GM23338 (cell line): ENCODE measurements at regions not wholly inside any gene's neighbourhood (a gene's known extent, or its start where the extent isn't known, plus 50 kb on each side); places are given as distances from the start of the nearest gene placed in this dataset.

Experiments
- ATAC-seq: fragments of 200-7000 bp; cut with Tn5 transposase; 3 replicates; pipeline ENCODE4 v1.9.1; 2020
- DNase-seq: peaks from one replicate; pipeline ENCODE4 v3.0.0-alpha.2; 2015; ENCODE audit warnings: low spot score
- H2AFZ ChIP-seq: fragments of 200-600 bp; sonication (generic); 2 replicates; pipeline ENCODE4 v1.8.0; 2016; ENCODE audit warnings: antibody characterized with exemption, mild to moderate bottlenecking, moderate library complexity
- H3F3A ChIP-seq: fragments of 200-600 bp; sonication (generic); replicated peaks from 2 replicates; pipeline ENCODE4 v1.8.0; 2017; ENCODE audit warnings: antibody characterized with exemption, mixed run types, low read depth
- H3K27ac ChIP-seq: fragments of 200-600 bp; sonication (generic); 2 replicates; pipeline ENCODE4 v1.6.1; 2016; ENCODE audit warnings: low read depth
- H3K27me3 ChIP-seq: fragments of 200-600 bp; sonication (generic); 2 replicates; pipeline ENCODE4 v1.8.0; 2016; ENCODE audit warnings: mild to moderate bottlenecking, mixed run types, moderate library complexity; ENCODE audit not compliant: insufficient read depth
- H3K36me3 ChIP-seq: fragments of 200-600 bp; sonication (generic); 2 replicates; pipeline ENCODE4 v1.8.0; 2016; ENCODE audit warnings: mild to moderate bottlenecking; ENCODE audit not compliant: insufficient read depth
- H3K4me1 ChIP-seq: fragments of 200-600 bp; sonication (generic); 2 replicates; pipeline ENCODE4 v1.8.0; 2016; ENCODE audit warnings: mild to moderate bottlenecking, moderate library complexity; ENCODE audit not compliant: insufficient read depth
- H3K4me2 ChIP-seq: fragments of 200-600 bp; sonication (generic); 2 replicates; pipeline ENCODE4 v1.7.1; 2017; ENCODE audit warnings: mixed run types
- H3K4me3 ChIP-seq: fragments of 200-600 bp; sonication (generic); 2 replicates; pipeline ENCODE4 v1.6.1; 2016; ENCODE audit warnings: mixed run types
- H3K79me2 ChIP-seq: fragments of 200-600 bp; sonication (generic); replicated peaks from 2 replicates; pipeline ENCODE4 v1.8.0; 2017; ENCODE audit warnings: mild to moderate bottlenecking; ENCODE audit not compliant: insufficient read depth
- H3K9me2 ChIP-seq: fragments of 200-600 bp; sonication (generic); 2 replicates; pipeline ENCODE4 v1.8.0; 2017; ENCODE audit not compliant: insufficient read depth
- H4K20me1 ChIP-seq: fragments of 200-600 bp; sonication (generic); replicated peaks from 2 replicates; pipeline ENCODE4 v1.8.0; 2017; ENCODE audit warnings: mild to moderate bottlenecking; ENCODE audit not compliant: insufficient read depth
- H3K27ac Mint-ChIP-seq: 2 replicates; pipeline ENCODE4 v1.8.0; 2020; ENCODE audit warnings: inconsistent platforms, mild to moderate bottlenecking, moderate library complexity, mixed read lengths
- H3K27me3 Mint-ChIP-seq: 3 replicates; pipeline ENCODE4 v1.8.0; 2022; ENCODE audit warnings: low read depth, mild to moderate bottlenecking, moderate library complexity, mixed read lengths, inconsistent platforms; ENCODE audit not compliant: insufficient read depth, poor library complexity
- H3K36me3 Mint-ChIP-seq: 3 replicates; pipeline ENCODE4 v1.8.0; 2021; ENCODE audit warnings: low read depth, mild to moderate bottlenecking, inconsistent platforms, moderate library complexity, mixed read lengths
- H3K4me1 Mint-ChIP-seq: 3 replicates; pipeline ENCODE4 v1.8.0; 2020; ENCODE audit warnings: mild to moderate bottlenecking, inconsistent platforms, mixed read lengths
- H3K4me3 Mint-ChIP-seq: 3 replicates; pipeline ENCODE4 v1.8.0; 2021; ENCODE audit warnings: moderate library complexity, mild to moderate bottlenecking, inconsistent platforms, mixed read lengths
- H3K9me3 Mint-ChIP-seq: 3 replicates; pipeline ENCODE4 v1.8.0; 2020; ENCODE audit warnings: moderate library complexity, mild to moderate bottlenecking, inconsistent platforms, mixed read lengths
- EZH2 ChIP-seq: fragments of 200-600 bp; sonication (generic); IDR thresholded peaks from one replicate; pipeline ENCODE4 v1.8.0; 2017; ENCODE audit warnings: antibody characterized with exemption, mild to moderate bottlenecking, low read depth; ENCODE audit not compliant: unreplicated experiment
- EZH2phosphoT487 ChIP-seq: fragments of 200-600 bp; sonication (generic); IDR thresholded peaks from one replicate; pipeline ENCODE4 v1.8.1; 2018; ENCODE audit warnings: antibody characterized with exemption; ENCODE audit not compliant: unreplicated experiment
- JUNB ChIP-seq: IDR thresholded peaks from one replicate; pipeline ENCODE4 v1.6.1; 2016; ENCODE audit warnings: antibody characterized with exemption; ENCODE audit not compliant: unreplicated experiment
- STAT1 ChIP-seq: IDR thresholded peaks from one replicate; pipeline ENCODE4 v1.6.1; 2016; ENCODE audit warnings: antibody characterized with exemption; ENCODE audit not compliant: unreplicated experiment
- ZNF114 ChIP-seq: fragments of 250-450 bp; sonication (Bioruptor Pico); IDR thresholded peaks from 2 replicates; pipeline ENCODE4 v1.5.0; 2020; ENCODE audit warnings: mild to moderate bottlenecking, moderate library complexity
- ZNF331 ChIP-seq: fragments of 250-450 bp; sonication (Bioruptor Pico); IDR thresholded peaks from 2 replicates; pipeline ENCODE4 v1.5.0; 2020; ENCODE audit warnings: low read depth, mild to moderate bottlenecking, moderate library complexity
- TF ChIP-seq, protein P1 (sequence below), 2 experiments: fragments of 200-600 bp in 1 of 2; sonication (generic) in 1 of 2; conservative IDR thresholded peaks; 2 replicates each; pipeline versions ENCODE4 v1.5.1 to v1.6.1; 2016 to 2017; ENCODE audit warnings: antibody characterized with exemption in 2 of 2, low read depth in 2 of 2, mild to moderate bottlenecking in 2 of 2, moderate library complexity in 1 of 2
- TF ChIP-seq, protein P2 (sequence below): IDR thresholded peaks from one replicate; pipeline ENCODE4 v1.6.1; 2018; ENCODE audit warnings: antibody characterized with exemption; ENCODE audit not compliant: unreplicated experiment
- TF ChIP-seq, protein P3 (sequence below): IDR thresholded peaks from 2 replicates; pipeline ENCODE4 v1.6.1; 2016; ENCODE audit warnings: antibody characterized with exemption

DNA sequence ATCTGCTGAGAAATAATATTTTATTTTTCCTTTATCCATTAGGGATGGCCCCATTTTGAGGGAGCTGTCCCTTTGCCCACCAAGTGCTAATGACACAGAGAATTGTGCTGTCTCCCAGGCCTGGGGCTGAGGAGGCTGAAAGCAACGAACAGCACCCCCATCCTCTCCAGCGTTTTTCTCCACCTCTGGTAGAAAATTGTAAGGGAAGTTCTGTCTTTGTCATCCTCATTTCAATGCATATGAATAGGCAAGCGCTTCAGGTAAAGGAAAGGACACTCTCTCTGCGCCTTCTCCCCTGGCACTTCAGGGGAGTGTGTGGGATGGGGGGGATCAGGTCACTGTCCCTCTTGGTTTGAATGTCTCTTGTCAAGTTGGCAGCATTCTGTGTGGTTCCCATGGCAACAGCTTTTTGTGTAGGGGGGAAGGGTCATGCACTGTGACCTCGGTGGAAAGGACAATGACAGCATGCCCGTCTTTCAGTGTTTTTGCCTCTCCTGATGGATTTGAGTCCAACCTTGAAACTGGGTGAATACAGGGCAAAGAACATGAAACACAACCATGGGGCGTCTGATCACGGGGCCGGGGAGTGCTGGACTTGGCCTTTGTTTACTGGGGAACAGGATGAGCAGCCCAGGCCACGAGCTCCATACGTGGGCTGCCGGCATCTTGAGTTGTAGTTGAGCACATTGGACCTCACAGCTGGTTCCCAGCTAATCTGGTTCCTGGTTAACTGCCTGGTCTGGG lies 230.2 kb downstream of the VRK1 start:
- TF ChIP-seq EZH2 (no peak), JUNB (no peak), EZH2phosphoT487 (no peak), ZNF114 (no peak), ZNF331 (CRISPR knock-in tag) (no peak), STAT1 (no peak)
- TF ChIP-seq, protein P1, sequence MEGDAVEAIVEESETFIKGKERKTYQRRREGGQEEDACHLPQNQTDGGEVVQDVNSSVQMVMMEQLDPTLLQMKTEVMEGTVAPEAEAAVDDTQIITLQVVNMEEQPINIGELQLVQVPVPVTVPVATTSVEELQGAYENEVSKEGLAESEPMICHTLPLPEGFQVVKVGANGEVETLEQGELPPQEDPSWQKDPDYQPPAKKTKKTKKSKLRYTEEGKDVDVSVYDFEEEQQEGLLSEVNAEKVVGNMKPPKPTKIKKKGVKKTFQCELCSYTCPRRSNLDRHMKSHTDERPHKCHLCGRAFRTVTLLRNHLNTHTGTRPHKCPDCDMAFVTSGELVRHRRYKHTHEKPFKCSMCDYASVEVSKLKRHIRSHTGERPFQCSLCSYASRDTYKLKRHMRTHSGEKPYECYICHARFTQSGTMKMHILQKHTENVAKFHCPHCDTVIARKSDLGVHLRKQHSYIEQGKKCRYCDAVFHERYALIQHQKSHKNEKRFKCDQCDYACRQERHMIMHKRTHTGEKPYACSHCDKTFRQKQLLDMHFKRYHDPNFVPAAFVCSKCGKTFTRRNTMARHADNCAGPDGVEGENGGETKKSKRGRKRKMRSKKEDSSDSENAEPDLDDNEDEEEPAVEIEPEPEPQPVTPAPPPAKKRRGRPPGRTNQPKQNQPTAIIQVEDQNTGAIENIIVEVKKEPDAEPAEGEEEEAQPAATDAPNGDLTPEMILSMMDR (conservative IDR thresholded peaks at IDR 0.05; ENCODE audit: low read depth in 2 of 2) = no peak
- TF ChIP-seq, protein P2, sequence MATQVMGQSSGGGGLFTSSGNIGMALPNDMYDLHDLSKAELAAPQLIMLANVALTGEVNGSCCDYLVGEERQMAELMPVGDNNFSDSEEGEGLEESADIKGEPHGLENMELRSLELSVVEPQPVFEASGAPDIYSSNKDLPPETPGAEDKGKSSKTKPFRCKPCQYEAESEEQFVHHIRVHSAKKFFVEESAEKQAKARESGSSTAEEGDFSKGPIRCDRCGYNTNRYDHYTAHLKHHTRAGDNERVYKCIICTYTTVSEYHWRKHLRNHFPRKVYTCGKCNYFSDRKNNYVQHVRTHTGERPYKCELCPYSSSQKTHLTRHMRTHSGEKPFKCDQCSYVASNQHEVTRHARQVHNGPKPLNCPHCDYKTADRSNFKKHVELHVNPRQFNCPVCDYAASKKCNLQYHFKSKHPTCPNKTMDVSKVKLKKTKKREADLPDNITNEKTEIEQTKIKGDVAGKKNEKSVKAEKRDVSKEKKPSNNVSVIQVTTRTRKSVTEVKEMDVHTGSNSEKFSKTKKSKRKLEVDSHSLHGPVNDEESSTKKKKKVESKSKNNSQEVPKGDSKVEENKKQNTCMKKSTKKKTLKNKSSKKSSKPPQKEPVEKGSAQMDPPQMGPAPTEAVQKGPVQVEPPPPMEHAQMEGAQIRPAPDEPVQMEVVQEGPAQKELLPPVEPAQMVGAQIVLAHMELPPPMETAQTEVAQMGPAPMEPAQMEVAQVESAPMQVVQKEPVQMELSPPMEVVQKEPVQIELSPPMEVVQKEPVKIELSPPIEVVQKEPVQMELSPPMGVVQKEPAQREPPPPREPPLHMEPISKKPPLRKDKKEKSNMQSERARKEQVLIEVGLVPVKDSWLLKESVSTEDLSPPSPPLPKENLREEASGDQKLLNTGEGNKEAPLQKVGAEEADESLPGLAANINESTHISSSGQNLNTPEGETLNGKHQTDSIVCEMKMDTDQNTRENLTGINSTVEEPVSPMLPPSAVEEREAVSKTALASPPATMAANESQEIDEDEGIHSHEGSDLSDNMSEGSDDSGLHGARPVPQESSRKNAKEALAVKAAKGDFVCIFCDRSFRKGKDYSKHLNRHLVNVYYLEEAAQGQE = no peak
- TF ChIP-seq, protein P3, sequence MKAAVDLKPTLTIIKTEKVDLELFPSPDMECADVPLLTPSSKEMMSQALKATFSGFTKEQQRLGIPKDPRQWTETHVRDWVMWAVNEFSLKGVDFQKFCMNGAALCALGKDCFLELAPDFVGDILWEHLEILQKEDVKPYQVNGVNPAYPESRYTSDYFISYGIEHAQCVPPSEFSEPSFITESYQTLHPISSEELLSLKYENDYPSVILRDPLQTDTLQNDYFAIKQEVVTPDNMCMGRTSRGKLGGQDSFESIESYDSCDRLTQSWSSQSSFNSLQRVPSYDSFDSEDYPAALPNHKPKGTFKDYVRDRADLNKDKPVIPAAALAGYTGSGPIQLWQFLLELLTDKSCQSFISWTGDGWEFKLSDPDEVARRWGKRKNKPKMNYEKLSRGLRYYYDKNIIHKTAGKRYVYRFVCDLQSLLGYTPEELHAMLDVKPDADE = no peak
- Mint-ChIP-seq H3K36me3 (peaks cover 6% of the 10 kb centered on the region), H3K27me3 (peaks cover 19% of the 10 kb centered on the region), H3K4me3 (no peak overlapping the region), H3K9me3 (peaks cover 8% of the 10 kb centered on the region; the same call in 2 of the 3 replicates), H3K4me1 (peaks cover 62% of the 10 kb centered on the region), H3K27ac (peak overlapping the region; percentile 31; the same call in 1 of the 2 replicates)
- H3K27me3 ChIP-seq = peaks cover 15% of the 10 kb centered on the region
- peak overlapping the region; percentile 21; the same call in 1 of the 2 replicates for H3K4me3 ChIP-seq
- no peaks in the 10 kb centered on the region for H4K20me1 ChIP-seq
- no peaks in the 10 kb centered on the region for H3F3A ChIP-seq
- peaks cover 4% of the 10 kb centered on the region; the same call in 1 of the 2 replicates for H3K9me2 ChIP-seq
- H2AFZ ChIP-seq = 0 out of 2 replicates have a peak overlapping the region, but pooled peaks have one; percentile 24
- DNase-seq (peak; percentile 48), ATAC-seq (peak; percentile 24)
- H3K4me2 ChIP-seq = peak overlapping the region; percentile 59
- peaks cover 55% of the 10 kb centered on the region for H3K4me1 ChIP-seq
- H3K27ac ChIP-seq = peak overlapping the region; percentile 91; the same call in 1 of the 2 replicates
- no peaks in the 10 kb centered on the region for H3K79me2 ChIP-seq
- 0 out of 2 replicates have a peak, but pooled peaks cover 4% of the 10 kb centered on the region for H3K36me3 ChIP-seq
